Activated CD8-positive, alpha-beta memory T cell treated with anti-CD3 and anti-CD28 coated beads for 48 hours (primary cell): ENCODE measurements at regions not wholly inside any gene's neighbourhood (a gene's known extent, or its start where the extent isn't known, plus 50 kb on each side); places are given as distances from the start of the nearest gene placed in this dataset.

Experiments used
- DNase-seq, 3 experiments: peaks; one replicate each; pipeline ENCODE4 v3.0.0-alpha.2; 2020; ENCODE audit warnings: low read depth in 2 of 3, low spot score in 2 of 3

GRCh38 chr19:32223595-32224370, 121.6 kb upstream of the ZNF507 start:
- no peak for DNase-seq

GRCh38 chr19:32224371-32225244, 120.8 kb upstream of the ZNF507 start:
- peak in 2 of 3 experiments; percentile 44 to 60 for DNase-seq

GRCh38 chr19:32227561-32228165, 117.7 kb upstream of the ZNF507 start:
- DNase-seq, result no peak

GRCh38 chr19:32230441-32230840, 115.0 kb upstream of the ZNF507 start:
- no peak for DNase-seq

- no peak for DNase-seq
Measured at GRCh38 chr19:32231020-32231419, 114.4 kb upstream of the ZNF507 start.

GRCh38 chr19:32231691-32232090, 113.7 kb upstream of the ZNF507 start:
- DNase-seq, result no peak

- no peak for DNase-seq
Measured at GRCh38 chr19:32232449-32232848, 113.0 kb upstream of the ZNF507 start.

GRCh38 chr19:32233091-32233490, 112.3 kb upstream of the ZNF507 start:
- no peak for DNase-seq

GRCh38 chr19:32233885-32234284, 111.5 kb upstream of the ZNF507 start:
- DNase-seq, result no peak

- no peak for DNase-seq
Measured at GRCh38 chr19:32234663-32235217, 110.7 kb upstream of the ZNF507 start.

GRCh38 chr19:32238076-32238475, 107.3 kb upstream of the ZNF507 start:
- no peak for DNase-seq

- no peak for DNase-seq
Measured at GRCh38 chr19:32240316-32240715, 105.1 kb upstream of the ZNF507 start.

GRCh38 chr19:32241306-32241705, 104.1 kb upstream of the ZNF507 start:
- DNase-seq, result no peak

- DNase-seq, result no peak
Measured at GRCh38 chr19:32241932-32242710, 103.3 kb upstream of the ZNF507 start.

GRCh38 chr19:32246006-32246405, 99.4 kb upstream of the ZNF507 start:
- no peak for DNase-seq

GRCh38 chr19:32251634-32252332, 93.6 kb upstream of the ZNF507 start:
- DNase-seq, result no peak

GRCh38 chr19:32252333-32252669, 93.1 kb upstream of the ZNF507 start:
- DNase-seq, result no peak

GRCh38 chr19:32253683-32254508, 91.5 kb upstream of the ZNF507 start:
- DNase-seq, result no peak

- no peak for DNase-seq
Measured at GRCh38 chr19:32254509-32254890, 90.9 kb upstream of the ZNF507 start.
